ENCODE measurements at regions not wholly inside any gene's neighbourhood (a gene's known extent, or its start where the extent isn't known, plus 50 kb on each side); places are given as distances from the start of the nearest gene placed in this dataset.

DNA sequence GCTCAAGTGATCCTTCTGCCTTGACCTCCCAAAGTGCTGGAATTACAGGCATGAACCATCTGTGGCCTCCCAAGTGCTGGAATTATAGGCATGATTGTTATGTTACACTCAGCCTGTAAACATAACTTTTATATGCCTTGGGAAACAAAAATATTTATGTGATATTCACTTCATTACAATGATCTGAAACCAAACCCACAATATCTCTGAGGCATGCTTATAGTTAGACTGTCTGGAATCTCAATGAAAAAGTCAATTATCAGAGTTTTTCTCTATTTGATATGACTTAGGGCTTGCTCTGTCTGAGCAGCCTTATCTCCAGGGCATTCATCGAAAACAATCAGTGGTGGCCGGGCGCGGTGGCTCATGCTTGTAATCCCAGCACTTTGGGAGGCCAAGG is 195.3 kb upstream of the MYO3A start:
- TF ChIP-seq, protein P1, sequence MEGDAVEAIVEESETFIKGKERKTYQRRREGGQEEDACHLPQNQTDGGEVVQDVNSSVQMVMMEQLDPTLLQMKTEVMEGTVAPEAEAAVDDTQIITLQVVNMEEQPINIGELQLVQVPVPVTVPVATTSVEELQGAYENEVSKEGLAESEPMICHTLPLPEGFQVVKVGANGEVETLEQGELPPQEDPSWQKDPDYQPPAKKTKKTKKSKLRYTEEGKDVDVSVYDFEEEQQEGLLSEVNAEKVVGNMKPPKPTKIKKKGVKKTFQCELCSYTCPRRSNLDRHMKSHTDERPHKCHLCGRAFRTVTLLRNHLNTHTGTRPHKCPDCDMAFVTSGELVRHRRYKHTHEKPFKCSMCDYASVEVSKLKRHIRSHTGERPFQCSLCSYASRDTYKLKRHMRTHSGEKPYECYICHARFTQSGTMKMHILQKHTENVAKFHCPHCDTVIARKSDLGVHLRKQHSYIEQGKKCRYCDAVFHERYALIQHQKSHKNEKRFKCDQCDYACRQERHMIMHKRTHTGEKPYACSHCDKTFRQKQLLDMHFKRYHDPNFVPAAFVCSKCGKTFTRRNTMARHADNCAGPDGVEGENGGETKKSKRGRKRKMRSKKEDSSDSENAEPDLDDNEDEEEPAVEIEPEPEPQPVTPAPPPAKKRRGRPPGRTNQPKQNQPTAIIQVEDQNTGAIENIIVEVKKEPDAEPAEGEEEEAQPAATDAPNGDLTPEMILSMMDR (IDR thresholded peaks at IDR 0.05), result no peak
- no peak for TF ChIP-seq POLR2A (IDR thresholded peaks at IDR 0.05)
- TF ChIP-seq POLR2AphosphoS5 (IDR thresholded peaks at IDR 0.05), result no peak
